Mesendoderm (in vitro differentiated cells): ENCODE measurements at regions not wholly inside any gene's neighbourhood (a gene's known extent, or its start where the extent isn't known, plus 50 kb on each side); places are given as distances from the start of the nearest gene placed in this dataset.

ENCODE experiments used
- DNase-seq: peaks from one replicate; pipeline ENCODE4 v3.0.0; 2013
- H2AK5ac ChIP-seq: 2 replicates; pipeline ENCODE4 v1.6.1; 2013; ENCODE audit warnings: low read length, inconsistent platforms
- H2BK120ac ChIP-seq: 2 replicates; pipeline ENCODE4 v1.6.1; 2013; ENCODE audit warnings: low read depth, mild to moderate bottlenecking, low read length, moderate library complexity, mixed read lengths
- H2BK15ac ChIP-seq: replicated peaks from 2 replicates; pipeline ENCODE4 v1.6.1; 2013; ENCODE audit warnings: low read depth, mild to moderate bottlenecking, moderate library complexity
- H2BK5ac ChIP-seq: 2 replicates; pipeline ENCODE4 v1.6.1; 2013; ENCODE audit warnings: low read length, inconsistent platforms
- H3K18ac ChIP-seq: 2 replicates; pipeline ENCODE4 v1.6.1; 2013; ENCODE audit warnings: mild to moderate bottlenecking, low read length, mixed read lengths
- H3K23ac ChIP-seq: one replicate; pipeline ENCODE4 v1.6.1; 2013; ENCODE audit warnings: low read length
- H3K27ac ChIP-seq: 2 replicates; pipeline ENCODE4 v1.5.1; 2013; ENCODE audit warnings: low read depth, mild to moderate bottlenecking, inconsistent platforms, low read length, moderate library complexity
- H3K27me3 ChIP-seq: 2 replicates; pipeline ENCODE4 v1.6.1; 2013; ENCODE audit warnings: low read length, control low read depth, mild to moderate bottlenecking, inconsistent platforms; ENCODE audit not compliant: insufficient read depth, poor library complexity
- H3K36me3 ChIP-seq: 2 replicates; pipeline ENCODE4 v1.6.1; 2013; ENCODE audit warnings: low read length, inconsistent platforms; ENCODE audit not compliant: control insufficient read depth, insufficient read depth
- H3K4ac ChIP-seq: one replicate; pipeline ENCODE4 v1.6.1; 2013; ENCODE audit warnings: low read depth, mild to moderate bottlenecking, low read length, moderate library complexity
- H3K4me1 ChIP-seq: 2 replicates; pipeline ENCODE4 v1.6.1; 2013; ENCODE audit warnings: low read depth, low read length, inconsistent platforms; ENCODE audit not compliant: control insufficient read depth
- H3K4me2 ChIP-seq: 2 replicates; pipeline ENCODE4 v1.6.1; 2013; ENCODE audit warnings: low read length
- H3K4me3 ChIP-seq: 2 replicates; pipeline ENCODE4 v1.5.1; 2013; ENCODE audit warnings: mild to moderate bottlenecking, low read length
- H3K56ac ChIP-seq: one replicate; pipeline ENCODE4 v1.6.1; 2013; ENCODE audit warnings: low read length
- H3K79me1 ChIP-seq: 2 replicates; pipeline ENCODE4 v1.6.1; 2013; ENCODE audit warnings: low read length, inconsistent platforms
- H3K79me2 ChIP-seq: 2 replicates; pipeline ENCODE4 v1.6.1; 2013; ENCODE audit warnings: mild to moderate bottlenecking, low read length; ENCODE audit not compliant: control insufficient read depth, insufficient read depth
- H3K9ac ChIP-seq: 2 replicates; pipeline ENCODE4 v1.6.1; 2013; ENCODE audit warnings: low read length, inconsistent platforms
- H4K5ac ChIP-seq: one replicate; pipeline ENCODE4 v1.6.1; 2013; ENCODE audit warnings: low read length
- H4K8ac ChIP-seq: one replicate; pipeline ENCODE4 v1.6.1; 2013; ENCODE audit warnings: low read depth, mild to moderate bottlenecking, control low read depth, low read length, moderate library complexity
- WGBS: extraction: QIAGEN DNeasy Blood & Tissue Kit; methylation state at CpG from one replicate; pipeline ENCODE4 v1.1.7; 2013; ENCODE audit warnings: low lambda C conversion rate, missing lambda C conversion rate; ENCODE audit not compliant: insufficient coverage; ENCODE audit errors: extremely low coverage; 5-methylcytosine and 5-hydroxymethylcytosine counted together

DNA sequence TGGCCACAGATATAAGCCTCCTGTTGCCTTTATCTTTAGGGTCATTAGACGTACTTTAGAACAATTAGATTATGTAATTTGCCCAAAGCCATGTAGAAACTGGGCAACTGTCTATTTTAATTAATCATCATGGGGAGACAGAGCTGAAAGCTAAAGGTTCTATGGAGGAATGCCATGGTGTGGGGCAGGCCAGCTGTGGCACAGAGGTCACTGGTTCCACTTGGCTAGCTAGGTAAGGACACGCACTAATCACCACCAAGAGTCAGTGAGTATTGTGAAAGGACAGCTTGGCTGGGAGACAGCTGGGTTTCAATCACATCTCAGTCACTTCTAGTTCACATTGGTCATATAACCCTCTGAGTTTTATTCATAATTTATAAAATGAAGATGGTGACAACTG is 81.7 kb downstream of the HMHB1 start:
- Histone ChIP-seq H3K4ac (no peak overlapping the region), H2AK5ac (no peak overlapping the region), H2BK5ac (no peak overlapping the region), H4K5ac (no peak overlapping the region), H3K27ac (no peak overlapping the region), H3K4me3 (no peak overlapping the region), H3K23ac (no peak overlapping the region), H4K8ac (no peak overlapping the region), H3K4me1 (peaks cover 2% of the 10 kb centered on the region), H3K36me3 (no peaks in the 10 kb centered on the region), H3K9ac (no peak overlapping the region), H3K56ac (no peak overlapping the region), H3K27me3 (no peaks in the 10 kb centered on the region), H3K4me2 (no peak overlapping the region), H3K79me1 (no peaks in the 10 kb centered on the region), H2BK15ac (no peak overlapping the region), H3K18ac (no peak overlapping the region), H3K79me2 (no peaks in the 10 kb centered on the region), H2BK120ac (no peak overlapping the region)
- DNase-seq: no peak
- no CpG with 5 or more reads among the region's 2 CpGs for WGBS

DNA sequence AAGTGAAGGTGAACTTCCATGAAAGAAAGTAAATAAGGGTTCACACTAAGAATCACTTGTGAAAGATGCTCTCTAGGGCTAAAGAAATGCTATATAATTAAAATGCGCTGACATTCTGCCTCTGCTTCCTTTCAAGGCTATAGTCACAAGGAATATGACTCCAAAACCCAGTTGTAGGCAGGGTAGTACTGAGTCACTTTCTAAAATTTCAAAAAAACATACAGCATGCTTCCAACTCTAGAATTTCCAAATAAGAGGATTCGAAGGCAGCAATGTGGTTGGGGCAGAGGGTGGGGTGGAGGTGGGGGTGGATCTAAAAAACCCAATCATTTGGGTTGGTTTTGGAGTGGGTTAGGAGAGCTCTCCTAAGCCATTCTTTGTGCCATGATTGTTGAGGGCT is 84.6 kb downstream of the HMHB1 start:
- no peak overlapping the region for H2AK5ac ChIP-seq
- DNase-seq: no peak
- H3K27ac ChIP-seq: no peak overlapping the region
- H3K79me1 ChIP-seq: no peaks in the 10 kb centered on the region
- no peaks in the 10 kb centered on the region for H3K27me3 ChIP-seq
- H2BK15ac ChIP-seq: peak overlapping the region; percentile 41
- no peak overlapping the region for H3K4ac ChIP-seq
- no peak overlapping the region for H3K23ac ChIP-seq
- no CpG with 5 or more reads among the region's 2 CpGs for WGBS
- H2BK5ac ChIP-seq: no peak overlapping the region
- H2BK120ac ChIP-seq: no peak overlapping the region
- H3K9ac ChIP-seq: no peak overlapping the region
- H3K36me3 ChIP-seq: no peaks in the 10 kb centered on the region
- no peak overlapping the region for H3K56ac ChIP-seq
- peak overlapping the region; percentile 51 for H3K18ac ChIP-seq
- peaks cover 3% of the 10 kb centered on the region for H3K4me1 ChIP-seq
- H3K4me2 ChIP-seq: no peak overlapping the region
- H4K5ac ChIP-seq: no peak overlapping the region
- H3K4me3 ChIP-seq: no peak overlapping the region
- no peaks in the 10 kb centered on the region for H3K79me2 ChIP-seq
- H4K8ac ChIP-seq: no peak overlapping the region

DNA sequence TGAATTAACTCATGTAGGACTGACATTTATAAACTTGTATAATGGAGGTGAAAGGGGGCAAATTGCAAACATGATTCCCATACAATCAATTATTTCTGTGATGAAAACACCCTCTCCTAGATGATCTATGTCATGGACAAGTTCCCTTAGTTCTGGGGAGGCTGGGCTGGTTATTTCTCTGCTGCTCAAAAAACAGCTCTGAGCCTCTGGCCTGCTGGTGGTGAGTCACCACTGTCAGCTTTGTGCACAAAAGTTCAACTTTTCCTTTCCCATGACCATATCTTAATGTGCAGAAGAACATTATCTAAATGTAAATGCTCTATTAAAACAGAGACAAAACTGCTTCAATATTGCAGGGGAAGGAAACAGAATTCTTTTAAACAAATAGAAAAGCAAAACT is 85.0 kb downstream of the HMHB1 start:
- no peak overlapping the region for H3K56ac ChIP-seq
- no peak overlapping the region for H3K4me3 ChIP-seq
- no peak overlapping the region for H2AK5ac ChIP-seq
- H3K27ac ChIP-seq: no peak overlapping the region
- H2BK5ac ChIP-seq: no peak overlapping the region
- no peak overlapping the region for H3K4me2 ChIP-seq
- H3K4me1 ChIP-seq: peaks cover 3% of the 10 kb centered on the region
- no peaks in the 10 kb centered on the region for H3K79me2 ChIP-seq
- H3K23ac ChIP-seq: no peak overlapping the region
- H3K18ac ChIP-seq: no peak overlapping the region
- no peak overlapping the region for H2BK120ac ChIP-seq
- no peak overlapping the region for H3K9ac ChIP-seq
- H3K4ac ChIP-seq: no peak overlapping the region
- H2BK15ac ChIP-seq: no peak overlapping the region
- no peaks in the 10 kb centered on the region for H3K36me3 ChIP-seq
- no peak overlapping the region for H4K5ac ChIP-seq
- no peak overlapping the region for H4K8ac ChIP-seq
- no peaks in the 10 kb centered on the region for H3K27me3 ChIP-seq
- DNase-seq: no peak
- H3K79me1 ChIP-seq: no peaks in the 10 kb centered on the region

DNA sequence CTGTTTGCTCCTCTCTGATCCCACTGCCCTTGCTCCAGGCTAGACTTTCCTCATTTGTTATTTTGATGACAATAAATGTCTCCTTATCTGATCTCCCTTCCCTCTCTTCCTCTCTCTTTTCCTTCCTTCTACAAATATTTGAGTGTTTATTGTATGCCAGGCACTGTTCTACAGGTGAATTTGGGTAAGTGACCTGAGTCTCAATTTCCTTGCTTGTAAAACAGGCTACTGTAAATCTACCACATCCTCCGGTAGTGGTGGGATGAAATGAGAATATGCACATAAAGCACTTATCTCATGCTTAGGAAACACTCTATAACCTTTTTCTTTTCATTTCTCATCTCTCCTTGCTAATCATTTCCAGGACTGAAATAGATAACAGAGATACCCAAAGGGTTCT is 86.4 kb downstream of the HMHB1 start:
- Histone ChIP-seq H3K4ac (no peak overlapping the region), H3K4me3 (no peak overlapping the region), H4K8ac (no peak overlapping the region), H3K23ac (no peak overlapping the region), H3K9ac (no peak overlapping the region), H3K18ac (no peak overlapping the region), H3K27ac (no peak overlapping the region), H3K79me1 (no peaks in the 10 kb centered on the region), H3K4me2 (no peak overlapping the region), H2AK5ac (no peak overlapping the region), H3K36me3 (no peaks in the 10 kb centered on the region), H2BK120ac (no peak overlapping the region), H3K56ac (no peak overlapping the region), H2BK15ac (no peak overlapping the region), H4K5ac (no peak overlapping the region), H3K79me2 (no peaks in the 10 kb centered on the region), H2BK5ac (no peak overlapping the region), H3K27me3 (no peaks in the 10 kb centered on the region), H3K4me1 (peaks cover 3% of the 10 kb centered on the region)
- no CpG with 5 or more reads among the region's 1 CpG for WGBS
- DNase-seq: no peak

DNA sequence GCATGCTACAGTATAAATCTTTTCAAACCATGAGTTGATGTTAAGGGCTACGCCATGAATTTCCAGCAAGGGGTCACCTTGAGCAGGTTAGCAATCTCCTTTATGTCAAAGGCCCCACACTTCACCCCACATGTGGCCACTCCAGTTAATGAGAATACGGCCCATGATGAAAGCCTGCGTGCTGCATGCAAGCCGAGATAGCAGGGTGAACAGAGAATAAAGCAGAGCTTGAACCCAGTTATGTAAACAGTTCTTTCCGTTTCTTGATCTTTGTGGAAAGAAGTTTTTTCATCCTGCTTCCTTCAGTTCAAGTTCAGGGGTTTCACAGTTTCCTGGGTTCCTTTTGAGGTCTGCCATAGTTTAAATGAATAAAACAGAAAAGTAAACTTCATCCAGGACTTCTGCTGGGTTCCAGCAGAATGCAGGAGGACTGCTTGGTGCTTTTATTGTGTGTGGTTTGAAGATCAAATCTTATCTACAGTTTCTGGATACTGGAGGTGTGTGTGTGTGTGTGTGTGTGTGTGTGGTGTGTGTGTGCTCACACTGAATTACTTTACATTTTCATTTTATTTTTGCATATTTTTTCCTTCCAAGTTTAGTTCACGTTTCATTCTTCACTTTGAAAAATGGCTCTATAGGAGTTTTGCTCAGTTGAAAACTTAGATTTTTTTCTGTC is 87.1 kb downstream of the HMHB1 start:
- no peak overlapping the region for H3K9ac ChIP-seq
- H3K4me2 ChIP-seq: no peak overlapping the region
- H3K79me1 ChIP-seq: no peaks in the 10 kb centered on the region
- no peaks in the 10 kb centered on the region for H3K36me3 ChIP-seq
- no peak overlapping the region for H4K8ac ChIP-seq
- DNase-seq: no peak
- no peak overlapping the region for H2AK5ac ChIP-seq
- H3K4me3 ChIP-seq: no peak overlapping the region
- peaks cover 3% of the 10 kb centered on the region for H3K4me1 ChIP-seq
- no peaks in the 10 kb centered on the region for H3K79me2 ChIP-seq
- no peak overlapping the region for H2BK15ac ChIP-seq
- no peak overlapping the region for H3K56ac ChIP-seq
- H4K5ac ChIP-seq: no peak overlapping the region
- no peak overlapping the region for H3K27ac ChIP-seq
- WGBS: no CpG with 5 or more reads among the region's 6 CpGs
- H2BK5ac ChIP-seq: no peak overlapping the region
- H3K23ac ChIP-seq: no peak overlapping the region
- no peak overlapping the region for H3K4ac ChIP-seq
- no peak overlapping the region for H2BK120ac ChIP-seq
- H3K27me3 ChIP-seq: no peaks in the 10 kb centered on the region
- peak overlapping the region; percentile 76 for H3K18ac ChIP-seq

DNA sequence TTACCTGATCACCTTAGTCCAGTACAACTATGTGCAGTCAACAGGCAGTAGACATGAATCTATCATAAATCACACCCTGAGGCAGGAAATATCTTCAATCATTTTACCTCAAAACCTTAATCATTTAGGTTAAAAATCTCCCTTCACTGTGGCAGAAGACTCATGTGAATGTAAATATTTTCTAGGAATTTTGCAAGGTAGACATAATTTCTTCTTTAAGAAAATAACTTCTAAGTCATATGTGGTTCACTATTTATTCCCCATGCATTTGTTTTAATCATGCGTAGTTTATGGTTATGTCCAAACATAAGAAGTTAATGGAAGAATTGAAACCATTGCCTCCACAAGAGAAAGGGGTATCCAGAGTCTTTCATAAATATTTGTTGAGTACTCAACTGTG is 97.0 kb downstream of the HMHB1 start:
- H3K4ac ChIP-seq: no peak overlapping the region
- no peak overlapping the region for H2AK5ac ChIP-seq
- WGBS: no CpG with 5 or more reads among the region's 1 CpG
- H4K5ac ChIP-seq: no peak overlapping the region
- H3K18ac ChIP-seq: no peak overlapping the region
- no peak overlapping the region for H3K9ac ChIP-seq
- no peaks in the 10 kb centered on the region for H3K36me3 ChIP-seq
- H3K79me2 ChIP-seq: no peaks in the 10 kb centered on the region
- H3K27ac ChIP-seq: no peak overlapping the region
- H3K4me3 ChIP-seq: no peak overlapping the region
- no peak overlapping the region for H2BK5ac ChIP-seq
- H2BK15ac ChIP-seq: no peak overlapping the region
- DNase-seq: no peak
- H3K27me3 ChIP-seq: no peaks in the 10 kb centered on the region
- no peak overlapping the region for H4K8ac ChIP-seq
- H3K4me2 ChIP-seq: no peak overlapping the region
- H3K23ac ChIP-seq: no peak overlapping the region
- H2BK120ac ChIP-seq: no peak overlapping the region
- H3K56ac ChIP-seq: no peak overlapping the region
- no peaks in the 10 kb centered on the region for H3K79me1 ChIP-seq
- H3K4me1 ChIP-seq: no peaks in the 10 kb centered on the region
